AML-193 (cell line): ENCODE measurements at regions not wholly inside any gene's neighbourhood (a gene's known extent, or its start where the extent isn't known, plus 50 kb on each side); places are given as distances from the start of the nearest gene placed in this dataset.
"Not testable (repeated sequence)": the region's sequence is repeated elsewhere in the genome, so short reads cannot be mapped to it uniquely, and the experiment has no call there.

ENCODE experiments used
- DNase-seq, 2 experiments: peaks; one replicate each; lab custom pipeline; 2025; lab: John Stamatoyannopoulos, UW

DNA sequence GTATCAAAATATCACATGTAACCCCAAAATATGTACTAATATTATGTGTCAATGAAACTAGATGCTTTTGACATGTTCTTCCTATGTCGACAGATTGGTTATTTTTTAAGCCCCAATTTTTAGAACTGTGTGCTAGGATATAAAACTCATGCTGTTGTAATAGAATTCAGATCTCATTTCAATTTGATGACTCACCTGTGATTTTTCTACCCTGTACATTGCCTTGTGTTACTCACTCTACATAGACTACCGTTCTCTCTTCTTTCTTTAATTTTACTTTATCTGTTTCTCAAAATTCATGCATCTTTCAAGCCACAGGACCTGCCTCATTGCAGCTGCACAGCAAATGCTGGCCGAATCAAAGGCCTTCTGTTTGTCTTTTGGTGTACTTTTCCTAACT, 284.5 kb downstream of the MAT2B start:
- DNase-seq = no peak

GRCh38 chr5:163790497-163790896, 285.1 kb downstream of the MAT2B start:
- no peak for DNase-seq

- DNase-seq = no peak
Observed at GRCh38 chr5:163794993-163795392, 289.6 kb downstream of the MAT2B start.

- no peak for DNase-seq
Observed at GRCh38 chr5:163807781-163808180, 302.4 kb downstream of the MAT2B start.

GRCh38 chr5:163809473-163809872, 304.1 kb downstream of the MAT2B start:
- DNase-seq = peak in 1 of 2 experiments; percentile 0

DNA sequence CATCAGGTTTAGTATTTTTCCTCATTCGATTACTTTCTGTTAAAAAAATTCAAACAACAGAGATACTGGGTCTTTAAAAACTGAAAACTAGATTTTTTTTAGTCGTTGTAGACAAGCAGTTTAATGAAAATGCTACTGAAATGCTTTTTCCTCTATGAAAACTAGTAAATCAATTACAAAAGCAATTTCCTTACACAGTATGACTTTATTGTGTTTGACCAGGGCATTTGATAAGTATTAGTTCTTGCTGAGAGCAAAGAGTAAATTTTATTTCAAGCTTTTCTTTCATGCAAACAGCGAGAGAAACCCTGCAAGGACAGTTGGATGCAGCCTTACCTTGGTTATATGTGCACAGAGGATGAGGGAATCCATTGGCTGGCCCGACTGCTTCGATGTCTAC, 308.5 kb downstream of the MAT2B start:
- no peak for DNase-seq

DNA sequence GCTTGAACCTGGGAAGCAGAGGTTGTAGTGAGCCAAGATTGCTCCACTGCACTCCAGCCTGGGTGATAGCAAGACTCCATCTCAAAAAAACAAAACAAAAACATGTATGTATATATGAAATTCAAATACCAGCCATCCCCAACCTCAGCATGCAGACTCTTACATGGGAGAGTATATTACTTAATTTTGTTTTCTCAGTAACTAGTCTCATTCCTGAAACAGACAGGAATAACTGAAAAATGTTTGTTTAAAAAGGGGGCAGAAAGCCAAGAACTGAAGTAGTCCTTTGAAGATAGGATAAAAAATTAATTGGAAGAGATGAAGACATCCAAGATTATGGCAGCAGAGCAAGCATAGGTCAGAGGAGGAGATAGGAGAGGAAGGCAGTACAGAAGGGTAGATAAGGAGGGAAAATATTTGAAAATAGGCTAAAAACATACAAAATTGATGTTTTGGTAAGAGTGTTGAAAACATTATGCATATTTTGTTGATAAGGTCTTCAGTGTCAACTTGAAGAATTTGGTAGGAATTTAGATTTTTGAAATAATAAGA, 309.9 kb downstream of the MAT2B start:
- DNase-seq = no peak

DNA sequence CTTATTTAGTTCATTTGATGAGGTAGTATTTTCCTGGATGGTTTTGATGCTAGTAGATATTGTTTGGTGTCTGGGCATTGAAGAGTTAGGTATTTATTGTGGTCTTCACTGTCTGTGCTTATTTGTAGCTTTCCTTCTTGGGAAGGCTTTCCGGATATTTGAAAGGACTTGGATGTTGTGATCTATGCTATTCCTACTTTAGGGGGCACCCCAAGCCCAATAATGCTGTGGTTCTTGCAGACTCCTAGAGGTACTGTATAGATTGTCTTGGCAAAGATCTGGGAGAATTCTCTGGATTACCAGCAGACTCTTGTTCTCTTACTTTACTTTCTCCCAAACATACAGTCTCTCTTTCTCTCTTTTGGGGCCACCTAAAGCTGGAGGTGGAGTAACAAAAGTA, 315.7 kb downstream of the MAT2B start:
- DNase-seq = no peak

DNA sequence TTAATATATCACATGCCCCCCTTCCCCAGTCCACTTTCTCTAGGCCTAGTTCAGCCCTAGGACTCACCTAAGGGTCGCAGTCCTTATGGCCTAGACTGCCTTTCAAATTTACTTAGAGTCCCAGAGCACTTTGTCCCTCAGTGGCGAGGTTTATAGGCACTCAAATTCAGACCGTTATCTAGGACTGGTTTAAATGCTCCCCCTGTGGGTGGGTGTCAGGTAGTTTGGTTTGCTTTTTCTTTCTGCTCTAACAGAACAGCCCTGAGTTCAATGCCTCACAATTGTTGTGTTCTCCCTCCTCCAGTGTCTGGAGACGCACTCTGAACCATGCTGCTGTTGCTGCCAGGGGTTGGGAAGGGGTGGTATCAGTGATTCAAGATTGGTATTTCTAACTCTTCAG, 317.1 kb downstream of the MAT2B start:
- DNase-seq = no peak

- no peak for DNase-seq
Observed at GRCh38 chr5:163825661-163826060, 320.2 kb downstream of the MAT2B start.

DNA sequence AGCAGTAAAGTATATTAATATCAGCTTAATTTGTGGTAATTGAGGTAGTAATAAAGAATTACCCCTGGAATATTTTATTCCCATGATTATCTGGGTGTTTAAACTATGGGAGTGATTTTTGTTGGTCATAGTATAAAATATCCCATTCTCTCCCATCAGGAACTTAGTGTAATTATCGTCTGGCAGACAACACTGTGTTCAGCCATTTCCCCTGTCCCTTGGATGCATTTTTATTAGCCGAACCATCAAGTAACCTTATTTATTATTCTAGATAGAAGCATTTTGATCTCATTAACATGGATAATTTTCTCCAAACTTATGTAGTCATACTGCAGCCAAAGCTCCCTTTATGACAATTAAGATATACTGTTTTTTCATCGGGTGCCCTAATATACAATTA, 320.8 kb downstream of the MAT2B start:
- DNase-seq = no peak

- no peak for DNase-seq
Observed at GRCh38 chr5:163832155-163832554, 326.7 kb downstream of the MAT2B start.

DNA sequence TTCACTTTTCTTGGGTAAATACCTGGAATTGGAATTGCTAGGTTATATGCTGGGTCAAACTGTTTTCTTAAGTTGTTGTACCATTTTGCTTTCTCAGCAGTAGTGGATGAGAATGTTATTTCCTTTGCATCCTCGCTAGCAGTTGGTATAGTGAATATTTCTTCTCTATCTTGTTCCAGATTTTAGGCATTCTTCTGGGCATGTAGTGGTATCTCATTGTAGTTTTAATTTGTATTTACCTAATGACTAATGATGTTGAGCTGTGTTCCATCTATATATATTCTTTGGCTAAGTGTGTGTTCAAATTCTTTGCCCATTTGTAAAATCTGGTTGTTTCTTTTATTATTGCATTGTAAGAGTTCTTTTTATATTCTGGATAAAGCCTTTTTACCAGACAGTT, 333.3 kb downstream of the MAT2B start:
- DNase-seq = no peak

GRCh38 chr5:163846512-163846911, 341.1 kb downstream of the MAT2B start:
- DNase-seq = no peak

- DNase-seq = no peak
Observed at GRCh38 chr5:163855754-163856153, 350.3 kb downstream of the MAT2B start.

GRCh38 chr5:163861670-163862069, 356.3 kb downstream of the MAT2B start:
- DNase-seq = no peak

GRCh38 chr5:163867324-163867723, 361.9 kb downstream of the MAT2B start:
- no peak for DNase-seq

DNA sequence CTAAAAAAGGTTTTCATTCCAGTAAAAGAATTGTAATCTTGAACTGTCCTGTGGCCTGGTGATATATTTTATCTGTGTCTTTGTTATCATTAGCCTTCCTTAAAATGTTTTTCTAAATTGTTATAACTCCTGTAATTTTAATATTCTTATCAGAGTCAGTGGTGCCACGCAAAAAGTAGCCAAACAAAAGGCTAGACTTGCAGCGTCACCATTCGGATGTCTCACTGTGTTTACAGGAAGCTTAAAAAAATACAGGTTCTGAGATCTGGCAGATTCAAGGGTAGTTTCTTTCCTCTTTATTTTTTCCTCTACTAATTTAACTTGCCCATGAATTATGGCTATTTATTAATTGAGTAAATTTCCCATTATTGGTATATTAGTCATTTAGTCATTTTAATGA, 362.3 kb downstream of the MAT2B start:
- DNase-seq = no peak

GRCh38 chr5:163869581-163869980, 364.2 kb downstream of the MAT2B start:
- DNase-seq = no peak

GRCh38 chr5:163870441-163870840, 365.0 kb downstream of the MAT2B start:
- DNase-seq = no peak

DNA sequence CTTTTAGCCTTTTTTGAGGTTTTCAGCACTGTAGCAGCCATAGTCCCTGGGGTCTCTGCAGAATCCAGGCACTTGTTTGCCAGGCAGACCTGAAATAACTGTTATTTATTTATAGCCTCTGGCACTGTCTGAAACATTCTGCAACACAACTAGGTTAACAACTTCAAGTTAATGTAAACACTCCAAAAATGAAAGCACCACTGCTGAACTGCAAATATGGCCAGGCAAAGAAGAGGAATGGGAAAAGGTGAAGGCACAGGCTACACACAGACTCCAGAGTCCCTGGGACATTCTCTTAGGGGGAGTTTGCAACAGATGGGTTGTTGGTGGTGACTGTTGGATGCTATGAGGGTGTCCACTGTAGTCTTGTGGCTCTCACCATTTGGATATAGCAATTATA, 369.0 kb downstream of the MAT2B start:
- DNase-seq = no peak

GRCh38 chr5:163874912-163875311, 369.5 kb downstream of the MAT2B start:
- DNase-seq = not testable (repeated sequence)

- DNase-seq = no peak
Observed at GRCh38 chr5:163877865-163878264, 372.4 kb downstream of the MAT2B start.

DNA sequence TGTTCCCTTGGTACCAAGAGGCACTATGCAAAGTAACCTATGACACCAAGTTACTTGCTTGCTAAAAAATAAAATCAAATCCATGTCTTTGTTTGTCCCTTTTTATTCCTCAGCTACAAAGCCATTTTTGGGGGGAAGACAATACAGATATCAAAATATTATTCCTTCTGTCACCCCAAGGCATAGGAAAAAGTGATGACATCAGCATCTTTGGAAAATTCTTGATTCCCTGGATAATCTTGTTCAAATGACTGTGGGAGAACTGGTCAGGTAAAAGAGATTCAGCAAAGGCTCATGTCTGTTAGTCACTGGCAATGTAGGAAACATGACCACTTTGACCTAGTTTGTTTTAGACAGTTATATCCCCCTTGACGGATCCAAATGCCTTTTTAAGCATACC, 373.1 kb downstream of the MAT2B start:
- DNase-seq = no peak

- DNase-seq = no peak
Observed at GRCh38 chr5:163880302-163880701, 374.9 kb downstream of the MAT2B start.
